Pancreas (tissue), 10 donors: ENCODE measurements at regions not wholly inside any gene's neighbourhood (a gene's known extent, or its start where the extent isn't known, plus 50 kb on each side); places are given as distances from the start of the nearest gene placed in this dataset.

Source experiments
- ATAC-seq, 4 donors: fragments of 200-7000 bp; cut with Tn5 transposase; one replicate each; pipeline versions ENCODE4 v1.8.0 to v1.9.1; 2020; ENCODE audit warnings: mild to moderate bottlenecking in 4 of 4, moderate library complexity in 4 of 4
- DNase-seq, 6 donors: peaks; one replicate each; pipeline ENCODE4 v3.0.0-alpha.2; 2020
- FAIRE-seq: peaks from 2 replicates; lab custom pipeline; 2012; peaks lifted over from hg19 to GRCh38; lab: Jason Lieb, UNC
- H3K27ac ChIP-seq, 4 donors: fragments of 200-600 bp; sonication (generic); 1 replicate in 3 of 4; 2 replicates in 1 of 4; pipeline versions ENCODE4 v1.5.0 to v1.8.0; 2020
- H3K27me3 ChIP-seq, 4 donors: fragments of 200-600 bp; one replicate each; pipeline ENCODE4 v1.8.0; 2021
- H3K36me3 ChIP-seq, 3 donors: fragments of 200-600 bp; sonication (generic) in 1 of 3; one replicate each; pipeline versions ENCODE4 v1.5.0 to v1.8.0; 2020 to 2021
- H3K4me1 ChIP-seq, 3 donors: fragments of 200-600 bp; one replicate each; pipeline ENCODE4 v1.8.0; 2021
- H3K4me3 ChIP-seq, 4 donors: fragments of 200-600 bp; sonication (generic) in 2 of 4; one replicate each; pipeline versions ENCODE4 v1.5.0 to v1.8.0; 2020 to 2021
- H3K9me3 ChIP-seq, 4 donors: fragments of 200-600 bp; one replicate each; pipeline ENCODE4 v1.8.0; 2021
- CTCF ChIP-seq, 4 donors: fragments of 200-600 bp; sonication (generic) in 3 of 4; IDR thresholded peaks; one replicate each; pipeline versions ENCODE4 v1.5.0 to v1.8.0; 2021; ENCODE audit warnings: antibody characterized with exemption in 4 of 4
- WGBS, 2 donors: extraction: QIAGEN DNeasy Blood & Tissue Kit; methylation state at CpG; one replicate each; pipeline ENCODE4 v1.1.7; 2013; 5-methylcytosine and 5-hydroxymethylcytosine counted together
- intact Hi-C, 3 donors: fragments of 100-400 bp; cut with DNase I; formaldehyde crosslinking; loops; one replicate each; pipeline versions ENCODE4 v1.11.1 to v1.14.2; 2022
- donor health status: healthy with polysubstance abuse.
- donor health status: DM: no; HTN: no; CAD: no; lungs with moderate emphysema.
- donor health status: DM: no; HTN: no; CAD: no.
- donor health status: control.
- donor health status: control.
- donor health status: Bipolar disorder and iron deficiency.
- donor health status: DM: yes; HTN: yes; CAD: no.
- donor health status: DM: no; HTN: no; CAD: no.
- donor health status: DM: no; HTN: no; CAD: no.
- donor health status: DM: yes; HTN: yes; CAD: no.

GRCh38 chr1:14138687-14139086 is 438.7 kb downstream of the PRDM2 start:
- H3K27ac ChIP-seq = no peak overlapping the region
- intact Hi-C loops = no loop called here
- H3K4me3 ChIP-seq = no peak overlapping the region
- TF ChIP-seq CTCF (IDR thresholded peaks at IDR 0.05) = no peak
- 73 to 81% methylated on average over 6 of the region's 6 CpGs for WGBS, 2 donors
- H3K4me1 ChIP-seq = no peaks in the 10 kb centered on the region
- H3K36me3 ChIP-seq = no peaks in the 10 kb centered on the region
- H3K27me3 ChIP-seq = no peaks in the 10 kb centered on the region
- FAIRE-seq (no peak), ATAC-seq (no peak), DNase-seq (no peak)
- H3K9me3 ChIP-seq = no peaks in the 10 kb centered on the region

- Histone ChIP-seq H3K4me1 (no peaks in the 10 kb centered on the region), H3K9me3 (no peaks in the 10 kb centered on the region), H3K27me3 (no peaks in the 10 kb centered on the region), H3K36me3 (no peaks in the 10 kb centered on the region), H3K27ac (no peak overlapping the region), H3K4me3 (no peak overlapping the region)
- 45 to 48% methylated on average over 13 of the region's 13 CpGs for WGBS, 2 donors
- DNase-seq (peak in 1 of 6 donors; percentile 13), FAIRE-seq (no peak), ATAC-seq (peak in 1 of 4 donors; percentile 32)
- TF ChIP-seq CTCF (IDR thresholded peaks at IDR 0.05) = no peak
- intact Hi-C loops = no loop called here
Observed at GRCh38 chr1:14140831-14141401, 440.9 kb downstream of the PRDM2 start.

GRCh38 chr1:14141656-14142055 is 441.7 kb downstream of the PRDM2 start:
- intact Hi-C loops = no loop called here
- Histone ChIP-seq H3K4me3 (no peak overlapping the region), H3K4me1 (no peaks in the 10 kb centered on the region), H3K36me3 (no peaks in the 10 kb centered on the region), H3K27me3 (no peaks in the 10 kb centered on the region), H3K27ac (no peak overlapping the region), H3K9me3 (no peaks in the 10 kb centered on the region)
- no peak for DNase-seq
- WGBS, 2 donors = 66 to 74% methylated on average over 6 of the region's 6 CpGs
- no peak for TF ChIP-seq CTCF (IDR thresholded peaks at IDR 0.05)
- no peak for FAIRE-seq
- ATAC-seq = no peak

GRCh38 chr1:14142397-14143100 is 442.6 kb downstream of the PRDM2 start:
- intact Hi-C loops = no loop called here
- WGBS, 2 donors = 71 to 73% methylated on average over 11 of the region's 11 CpGs
- ATAC-seq (no peak), DNase-seq (no peak), FAIRE-seq (no peak)
- Histone ChIP-seq H3K27ac (no peak overlapping the region), H3K9me3 (no peaks in the 10 kb centered on the region), H3K4me1 (no peaks in the 10 kb centered on the region), H3K27me3 (no peaks in the 10 kb centered on the region), H3K36me3 (no peaks in the 10 kb centered on the region), H3K4me3 (no peak overlapping the region)
- no peak for TF ChIP-seq CTCF (IDR thresholded peaks at IDR 0.05)

GRCh38 chr1:14143777-14144176 is 443.8 kb downstream of the PRDM2 start:
- 74 to 75% methylated on average over 5 of the region's 5 CpGs for WGBS, 2 donors
- H3K4me3 ChIP-seq = no peak overlapping the region
- no peaks in the 10 kb centered on the region for H3K9me3 ChIP-seq
- no peaks in the 10 kb centered on the region for H3K27me3 ChIP-seq
- H3K4me1 ChIP-seq = no peaks in the 10 kb centered on the region
- no peak for FAIRE-seq
- H3K27ac ChIP-seq = no peak overlapping the region
- TF ChIP-seq CTCF (IDR thresholded peaks at IDR 0.05) = no peak
- ATAC-seq = no peak
- intact Hi-C loops = no loop called here
- no peak for DNase-seq
- H3K36me3 ChIP-seq = no peaks in the 10 kb centered on the region
